IPS-NIHi11 (cell line): ENCODE measurements at regions not wholly inside any gene's neighbourhood (a gene's known extent, or its start where the extent isn't known, plus 50 kb on each side); places are given as distances from the start of the nearest gene placed in this dataset.
"Not testable (repeated sequence)": the region's sequence is repeated elsewhere in the genome, so short reads cannot be mapped to it uniquely, and the experiment has no call there.

Experiments used
- DNase-seq: peaks from one replicate; pipeline ENCODE4 v3.0.0; 2012; ENCODE audit warnings: mixed read lengths, low spot score

DNA sequence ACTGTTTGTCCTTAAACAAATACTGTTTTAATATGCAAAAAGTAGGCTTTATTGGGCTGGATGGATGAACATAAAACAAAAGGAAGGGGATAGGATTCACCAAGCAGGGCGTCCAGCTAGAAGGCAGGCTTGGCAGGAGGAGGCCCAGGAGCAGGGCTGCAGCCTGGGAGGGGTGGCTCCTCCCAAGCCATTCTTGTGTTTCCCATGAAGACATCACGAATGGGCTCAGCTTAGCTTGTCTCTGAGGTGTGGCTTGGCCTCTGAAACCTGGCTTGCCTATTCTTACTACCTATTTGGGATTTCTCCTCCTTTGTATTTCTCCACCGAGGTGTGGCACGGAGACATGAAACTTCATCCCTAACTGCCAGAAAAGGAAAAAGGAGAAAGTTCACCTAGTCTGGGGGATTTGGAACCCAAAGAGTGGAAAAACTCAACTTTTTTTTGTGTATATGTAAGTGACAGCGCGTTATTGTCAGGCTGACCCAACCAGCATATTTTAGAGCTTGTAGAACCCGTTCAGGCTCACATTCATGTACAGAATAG, 481.9 kb upstream of the SPRED2 start:
- peak; percentile 58 for DNase-seq

DNA sequence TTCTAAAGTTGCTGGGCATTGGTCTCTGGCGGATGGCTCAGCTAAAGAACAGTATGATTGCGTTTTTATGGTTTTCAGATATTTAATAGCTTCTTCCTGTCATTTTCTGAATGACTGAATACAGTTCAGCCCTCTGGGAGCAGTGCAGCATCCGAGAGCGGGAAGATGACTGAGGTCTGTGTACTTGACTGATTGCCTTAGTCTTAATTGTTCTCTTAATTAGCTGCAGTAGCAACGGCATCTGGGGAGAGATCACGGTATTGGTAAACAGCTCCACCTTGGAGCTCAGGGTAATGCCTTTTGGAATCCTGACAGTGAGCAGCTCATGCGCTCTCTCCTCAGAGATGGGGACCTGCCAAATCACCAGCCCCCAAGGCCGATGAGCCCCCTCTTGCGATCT, 481.4 kb upstream of the SPRED2 start:
- DNase-seq, result no peak

DNA sequence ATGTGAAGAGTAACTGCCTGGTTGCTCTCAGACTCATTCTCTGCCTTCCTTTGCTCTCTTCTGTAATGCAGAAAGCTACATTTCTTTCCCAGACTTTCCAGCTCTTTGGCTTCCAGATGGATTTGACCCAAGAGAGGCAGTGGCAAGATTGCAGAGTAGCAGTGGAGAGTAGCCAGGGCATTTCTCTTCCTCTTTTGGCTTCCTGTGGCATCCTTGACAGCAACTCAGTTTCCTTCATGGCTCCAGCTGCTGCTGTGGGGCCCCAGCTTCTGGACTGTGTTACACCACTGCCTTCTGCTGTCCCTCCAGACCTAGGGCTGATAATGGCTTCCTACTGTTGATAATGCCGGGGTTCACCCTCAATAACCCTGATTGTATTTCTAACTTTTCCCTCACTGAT, 469.4 kb upstream of the SPRED2 start:
- DNase-seq, result no peak

DNA sequence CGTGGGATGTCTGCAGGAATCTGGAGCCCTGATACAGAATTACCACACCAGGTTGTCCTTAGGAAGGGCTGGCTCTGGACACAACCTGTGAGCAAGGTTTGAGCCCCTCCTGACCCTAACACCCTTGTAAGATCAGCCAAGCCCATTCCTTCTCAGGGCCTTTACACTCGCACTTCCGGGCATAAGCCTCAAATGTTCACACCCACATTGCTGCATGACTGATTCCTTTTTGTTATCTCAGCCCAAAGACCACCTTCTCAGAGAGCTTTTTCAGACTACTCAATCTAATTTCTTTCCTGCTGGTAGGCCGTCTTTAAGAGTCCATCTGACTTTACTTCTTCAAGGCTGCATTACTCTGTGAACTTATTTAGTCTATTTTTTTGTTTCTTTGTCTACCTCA, 464.0 kb upstream of the SPRED2 start:
- no peak for DNase-seq

DNA sequence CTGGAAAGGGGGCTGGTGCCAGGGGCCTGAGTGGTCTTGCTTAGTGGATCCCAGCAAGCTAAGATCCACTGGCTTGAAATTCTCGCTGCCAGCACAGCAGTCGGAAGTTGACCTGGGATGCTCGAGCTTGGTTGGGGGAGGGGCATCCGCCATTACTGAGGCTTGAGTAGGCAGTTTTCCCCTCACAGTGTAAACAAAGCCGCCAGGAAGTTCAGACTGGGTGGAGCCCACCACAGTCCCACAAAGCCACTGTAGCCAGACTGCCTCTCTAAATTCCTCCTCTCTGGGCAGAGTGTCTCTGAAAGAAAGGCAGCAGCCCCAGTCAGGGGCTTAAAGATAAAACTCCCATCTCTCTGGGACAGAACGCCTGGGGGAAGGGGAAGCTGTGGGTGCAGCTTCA, 457.7 kb upstream of the SPRED2 start:
- DNase-seq, result not testable (repeated sequence)

DNA sequence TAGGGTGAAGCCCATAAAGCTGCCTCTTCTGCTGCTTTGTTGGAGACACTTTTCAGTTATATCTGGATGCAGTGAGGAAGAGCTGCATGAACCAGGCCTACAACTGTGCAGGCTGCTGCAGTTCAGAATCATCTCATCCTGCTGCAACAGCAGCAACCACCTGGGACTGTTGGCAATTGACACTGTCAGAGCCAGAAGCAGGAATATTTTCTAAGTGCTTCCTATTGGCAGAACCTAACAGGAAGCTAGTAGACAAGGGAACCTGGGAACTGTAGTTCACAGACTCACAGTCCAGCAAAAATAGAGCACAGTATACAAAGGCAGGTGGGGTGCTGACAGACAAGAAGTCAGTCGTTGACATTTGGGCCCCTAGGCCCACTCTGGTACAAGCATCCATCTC, 452.9 kb upstream of the SPRED2 start:
- DNase-seq, result peak; percentile 32

DNA sequence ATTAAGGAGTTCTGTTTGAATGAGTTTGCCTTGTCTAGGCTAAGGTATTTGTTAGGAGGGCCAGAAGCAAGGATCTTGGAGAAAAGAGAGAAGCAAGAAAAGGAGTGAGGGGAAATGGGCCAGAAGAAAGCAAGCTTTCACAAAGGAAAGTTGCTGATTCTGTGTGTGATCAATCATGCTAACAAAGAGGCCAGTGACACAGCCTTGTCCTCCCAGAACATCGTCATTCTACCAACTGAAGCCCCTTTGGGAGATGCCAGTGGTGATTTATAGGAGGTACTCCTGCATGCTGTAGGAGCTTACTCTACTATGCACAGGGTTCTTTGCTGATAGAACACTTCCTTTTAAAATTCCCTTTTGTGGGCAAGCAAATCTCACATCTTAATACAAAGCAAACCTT, 449.2 kb upstream of the SPRED2 start:
- no peak for DNase-seq

DNA sequence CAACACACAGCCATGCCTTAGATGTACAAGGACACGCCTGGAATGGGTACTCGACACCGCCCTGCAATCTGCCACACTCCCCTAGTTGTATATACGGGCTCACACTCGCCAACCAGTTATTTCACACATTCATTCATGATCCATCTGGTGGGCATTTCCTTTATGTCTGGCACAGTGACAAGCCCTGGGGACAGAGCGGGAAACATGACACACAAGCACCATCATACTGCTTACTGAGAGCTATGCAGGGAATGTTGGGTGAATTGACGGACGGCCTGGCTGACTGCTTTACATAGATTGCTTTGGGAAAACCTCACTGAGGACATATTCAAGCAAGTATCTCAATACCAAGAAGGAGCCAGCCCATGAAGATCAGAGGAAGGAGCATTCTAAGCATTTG, 448.0 kb upstream of the SPRED2 start:
- DNase-seq, result no peak

DNA sequence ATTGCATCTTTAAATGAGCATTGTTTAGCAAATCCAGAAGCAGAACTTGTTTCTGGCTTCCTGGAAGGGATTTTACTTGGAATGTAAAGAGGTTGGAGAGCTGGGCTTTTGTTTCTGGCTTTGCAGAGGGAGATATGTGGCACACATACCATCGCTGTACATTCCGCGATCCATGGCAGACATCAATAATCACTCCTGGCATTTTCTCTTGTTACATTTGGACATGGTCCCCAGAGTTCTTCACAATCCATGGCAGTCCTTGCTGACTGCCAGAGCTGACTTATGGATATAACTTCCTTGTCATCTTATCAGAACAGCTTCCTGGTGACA, 445.6 kb upstream of the SPRED2 start:
- no peak for DNase-seq

DNA sequence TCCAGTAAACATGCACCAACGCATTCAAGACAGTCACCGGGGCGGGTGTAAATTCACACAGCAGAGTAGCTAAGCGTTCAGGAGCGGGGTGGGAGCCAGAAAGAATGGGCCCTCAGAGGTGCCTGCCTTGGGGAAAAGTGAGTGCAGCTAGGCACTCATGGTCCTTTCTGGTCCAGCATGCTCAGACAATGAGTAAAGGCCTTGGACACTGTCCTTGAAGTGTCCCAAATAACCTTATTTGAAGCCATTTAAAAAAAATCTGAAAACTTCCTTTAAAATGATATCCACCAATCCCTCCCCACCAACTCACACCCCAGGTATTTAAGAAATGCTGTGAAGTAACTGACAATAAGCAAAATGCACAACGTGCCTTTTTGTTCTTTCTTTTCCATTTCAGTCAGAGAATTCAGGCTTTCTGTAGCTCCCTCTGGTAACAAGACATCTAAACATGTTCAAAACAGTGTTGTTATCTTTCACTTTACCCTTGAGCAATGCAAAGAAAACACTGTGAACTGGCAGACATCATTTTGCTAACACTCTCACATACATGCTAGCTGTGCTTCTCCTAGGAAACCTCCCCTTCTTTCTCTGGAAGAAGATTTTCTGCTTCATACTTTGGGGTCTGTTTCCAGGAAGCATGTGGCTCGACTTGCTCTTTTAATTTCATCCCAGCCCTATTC, 445.1 kb upstream of the SPRED2 start:
- DNase-seq, result no peak

DNA sequence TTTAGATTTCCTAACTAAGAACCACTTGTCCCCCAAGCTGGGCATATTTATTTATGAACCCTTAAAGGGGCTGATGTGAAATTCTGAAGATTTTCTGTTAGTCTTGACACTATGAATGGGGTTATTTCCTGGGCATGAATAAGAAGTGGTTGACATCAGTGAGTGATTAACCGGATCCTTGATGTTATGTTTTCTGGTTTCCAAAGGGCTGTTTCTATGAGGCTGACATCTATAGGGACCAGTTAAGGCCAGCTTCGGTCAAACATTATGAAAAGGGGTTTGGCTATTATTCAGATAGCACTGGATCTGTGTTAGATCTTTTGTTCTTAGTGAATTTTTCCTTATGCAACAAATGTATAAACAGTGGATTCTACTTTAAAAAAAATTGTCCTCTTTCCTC, 443.7 kb upstream of the SPRED2 start:
- DNase-seq, result no peak

DNA sequence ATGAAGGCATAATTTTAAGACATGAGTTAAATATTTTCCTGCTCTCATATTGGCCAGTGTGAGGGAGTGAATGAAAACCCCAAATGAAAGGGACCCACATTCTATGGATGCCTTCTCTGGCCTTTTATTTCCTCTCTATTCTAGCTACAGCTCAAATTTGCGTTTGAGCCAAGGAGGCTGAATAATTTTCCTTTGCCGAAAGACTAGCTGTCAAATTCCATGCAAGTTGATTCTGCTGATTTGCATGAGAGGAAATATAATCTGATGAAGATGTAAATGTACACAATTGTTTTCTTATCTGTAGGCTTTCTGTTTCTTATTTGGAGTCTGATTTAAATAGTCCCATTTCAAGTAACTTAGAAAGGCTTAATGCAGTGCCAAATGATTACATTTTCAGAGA, 438.4 kb upstream of the SPRED2 start:
- DNase-seq, result no peak

DNA sequence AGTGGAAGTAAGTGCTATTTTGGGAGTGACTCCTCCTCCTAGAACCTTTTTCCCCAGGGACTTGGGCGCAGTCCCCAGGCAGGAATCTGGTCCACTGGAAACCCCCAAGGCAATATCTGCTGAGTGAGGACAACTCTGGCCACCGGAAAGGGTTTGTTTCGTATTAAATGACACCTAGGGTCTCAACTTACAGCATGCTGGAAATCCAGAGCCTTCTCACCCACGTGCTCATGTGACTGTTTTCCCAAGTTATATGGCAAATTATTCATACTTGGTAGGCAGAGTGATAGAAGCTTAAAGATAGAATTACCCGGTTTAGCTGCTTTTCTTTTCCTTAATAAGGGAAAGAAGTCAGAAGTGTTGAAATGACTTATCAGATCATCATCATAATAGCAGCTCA, 436.9 kb upstream of the SPRED2 start:
- no peak for DNase-seq

DNA sequence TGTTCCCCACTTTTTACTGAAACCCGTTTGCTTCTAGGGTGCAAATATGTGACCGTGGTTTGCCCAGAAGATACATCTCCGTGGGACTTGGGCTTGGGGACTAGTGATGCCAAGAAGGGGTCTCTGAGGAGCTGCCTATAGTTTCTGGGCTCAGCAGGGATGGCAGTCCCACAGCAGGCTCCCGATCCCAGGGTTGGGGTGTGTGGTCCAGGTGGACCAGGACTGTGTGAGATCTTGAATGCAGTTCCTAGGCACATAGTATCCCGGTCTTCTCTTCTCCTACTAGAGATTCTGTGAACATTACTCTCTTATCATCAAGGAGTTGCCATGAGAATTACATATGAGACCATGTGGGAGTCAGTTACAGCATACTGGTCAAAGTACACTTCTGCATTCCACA, 435.8 kb upstream of the SPRED2 start:
- no peak for DNase-seq

DNA sequence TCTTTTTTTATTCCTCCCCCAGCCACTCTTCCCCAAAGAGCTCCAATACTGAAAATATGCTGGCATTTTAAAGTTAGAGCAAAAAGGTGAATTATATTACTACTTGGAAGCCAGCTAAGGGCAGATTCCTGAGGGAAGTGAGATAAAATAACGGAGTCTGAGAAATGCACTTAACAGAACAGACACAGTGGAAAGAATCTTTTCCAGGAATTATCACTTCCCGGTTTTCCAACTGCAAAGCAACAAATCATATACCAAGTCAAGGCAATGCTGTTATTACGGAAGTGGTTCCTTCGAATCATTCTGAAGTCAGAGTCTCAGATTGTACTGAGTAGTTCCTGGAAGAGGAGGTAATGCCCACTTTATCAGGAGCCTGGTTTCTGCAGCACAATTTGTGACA, 435.0 kb upstream of the SPRED2 start:
- no peak for DNase-seq

DNA sequence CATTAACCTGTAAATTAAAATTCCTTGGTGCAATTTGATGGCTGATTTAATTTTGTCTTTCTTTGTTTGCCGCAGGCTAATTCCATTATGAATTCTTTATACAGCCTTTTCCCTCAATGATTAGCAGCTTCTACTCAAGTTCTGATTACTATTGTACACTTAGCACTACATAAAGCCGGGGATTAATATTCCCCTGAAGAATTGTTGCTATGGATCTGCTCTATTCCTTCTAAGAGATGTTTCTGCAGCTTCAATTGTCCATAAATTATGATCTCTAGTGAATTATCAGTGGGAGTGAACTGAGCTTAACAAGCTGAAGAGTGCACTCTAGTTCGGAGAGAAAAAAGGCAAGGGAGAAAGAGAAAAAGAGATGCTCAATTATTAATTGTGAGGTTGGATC, 433.7 kb upstream of the SPRED2 start:
- no peak for DNase-seq

DNA sequence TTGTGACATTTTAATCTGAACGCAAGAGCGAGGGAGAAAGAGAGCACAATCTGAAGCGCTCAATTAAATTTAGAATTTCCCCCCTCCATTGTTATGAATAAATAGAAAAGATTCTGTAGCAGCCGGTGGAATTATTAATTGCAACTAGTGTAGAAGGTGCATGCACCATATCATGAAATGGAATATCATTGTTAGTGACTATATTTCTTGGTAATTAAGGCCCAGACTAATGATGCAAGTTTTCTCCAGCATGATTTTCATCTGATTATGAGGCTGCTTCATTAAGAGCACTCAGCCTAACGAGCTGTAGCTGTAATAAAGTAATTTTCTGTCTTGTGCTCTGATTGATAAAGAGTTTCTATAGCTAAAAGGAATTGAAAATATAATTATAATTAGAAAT, 432.2 kb upstream of the SPRED2 start:
- no peak for DNase-seq

DNA sequence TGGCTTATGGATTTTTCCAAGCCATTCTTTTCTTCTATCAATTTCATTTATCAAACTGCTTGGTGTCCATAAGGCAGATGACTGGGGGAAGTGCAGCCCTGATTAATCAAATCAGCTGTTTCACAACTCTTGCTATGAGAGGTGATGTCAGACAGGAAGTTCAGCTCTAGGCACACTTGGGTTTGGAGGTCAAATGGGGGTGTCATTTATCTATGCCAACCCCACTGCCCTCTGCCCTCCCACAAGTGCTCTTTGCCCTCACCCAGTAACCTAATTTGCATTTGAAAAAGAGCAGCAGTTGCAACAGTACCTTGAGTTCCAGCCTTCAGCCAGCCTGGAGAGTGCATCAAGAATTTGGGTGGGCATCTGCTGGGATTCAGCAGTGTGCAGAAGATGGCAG, 431.3 kb upstream of the SPRED2 start:
- DNase-seq, result no peak

DNA sequence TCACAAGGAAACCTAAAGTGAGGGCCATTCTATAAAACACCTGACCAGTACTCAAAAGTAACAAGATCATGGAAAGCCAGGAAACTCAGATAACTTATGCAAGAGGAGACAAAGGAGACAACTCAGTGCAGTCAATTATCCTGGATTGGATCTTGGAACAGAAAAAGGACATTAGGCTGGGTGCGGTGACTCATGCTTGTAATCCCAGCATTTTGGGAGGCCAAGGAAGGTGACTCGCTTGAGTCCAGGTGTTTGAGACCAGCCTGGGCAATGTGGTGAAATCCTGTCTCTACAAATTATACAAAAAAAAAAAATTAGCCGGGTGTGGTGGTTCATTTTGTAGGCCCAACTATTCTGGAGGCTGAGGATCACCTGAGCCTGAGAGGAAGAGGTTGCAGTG, 424.5 kb upstream of the SPRED2 start:
- DNase-seq, result no peak

DNA sequence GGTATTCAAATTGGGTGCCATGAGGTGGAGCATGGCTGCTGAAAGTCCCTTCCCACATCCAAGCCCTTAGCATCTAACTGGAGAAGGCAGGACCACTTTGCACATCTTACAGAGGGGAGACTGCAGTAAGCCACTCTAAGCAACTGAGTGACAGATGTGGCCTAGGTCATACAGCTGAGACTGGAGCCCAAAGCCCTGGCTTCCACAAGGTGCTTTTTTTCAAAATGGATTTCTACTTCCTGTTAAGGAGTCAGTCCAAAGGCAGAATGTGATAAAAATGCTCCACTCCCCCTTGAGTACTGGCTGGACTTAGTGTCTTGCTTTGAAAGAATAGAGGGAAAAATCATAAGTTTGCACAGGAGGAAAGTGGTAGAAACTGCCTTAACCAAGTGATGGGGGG, 424.0 kb upstream of the SPRED2 start:
- no peak for DNase-seq

DNA sequence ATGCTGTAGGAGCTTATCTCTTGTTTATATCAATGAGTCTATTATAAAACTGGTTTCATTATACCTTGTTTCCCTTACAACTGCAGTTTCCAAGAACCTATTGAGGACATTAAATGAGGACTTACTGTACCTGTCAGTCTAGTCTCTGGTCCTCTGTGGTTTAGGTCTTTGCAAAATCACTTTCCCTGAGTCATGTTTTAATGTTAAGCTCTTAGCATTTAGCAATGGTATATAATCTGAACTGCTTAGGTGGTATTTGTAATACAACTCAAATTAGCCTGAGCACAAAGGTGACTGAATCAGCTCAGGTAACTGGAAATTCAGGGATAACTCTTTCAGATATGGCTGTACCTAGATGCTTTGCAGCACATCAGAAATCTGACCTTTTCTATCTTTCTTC, 418.3 kb upstream of the SPRED2 start:
- DNase-seq, result no peak

DNA sequence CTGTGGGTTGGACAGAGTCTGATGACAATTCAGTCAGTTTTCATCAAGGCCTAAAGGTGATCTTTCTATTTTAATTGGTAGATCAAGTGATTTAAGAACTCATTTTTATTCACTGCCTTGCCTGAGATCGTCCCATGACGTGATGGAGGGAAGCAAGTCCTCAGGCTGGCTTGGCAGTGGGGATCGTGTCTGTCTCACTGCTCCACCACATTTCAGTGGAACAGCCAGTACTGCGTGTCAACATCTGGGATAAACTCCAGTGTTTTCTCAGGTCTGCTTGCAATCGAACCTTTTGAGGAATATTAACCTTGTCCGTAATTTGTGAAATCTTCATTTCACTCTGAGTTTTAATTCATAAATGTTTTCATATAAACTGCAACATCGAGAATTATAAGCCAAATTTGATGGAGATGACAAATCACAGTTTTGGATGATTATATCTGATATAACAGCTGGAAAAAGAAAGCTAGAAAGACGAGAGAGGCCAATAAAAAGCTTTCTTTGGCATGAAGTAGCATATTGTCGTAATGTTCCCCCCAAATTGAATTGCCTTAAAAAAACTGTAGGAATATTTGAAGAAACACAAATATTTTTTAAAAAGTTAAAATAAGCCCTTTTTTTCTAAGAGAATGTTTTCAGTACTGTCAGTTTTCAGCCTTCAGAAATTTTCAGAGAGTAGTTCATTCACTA, 414.7 kb upstream of the SPRED2 start:
- no peak for DNase-seq

DNA sequence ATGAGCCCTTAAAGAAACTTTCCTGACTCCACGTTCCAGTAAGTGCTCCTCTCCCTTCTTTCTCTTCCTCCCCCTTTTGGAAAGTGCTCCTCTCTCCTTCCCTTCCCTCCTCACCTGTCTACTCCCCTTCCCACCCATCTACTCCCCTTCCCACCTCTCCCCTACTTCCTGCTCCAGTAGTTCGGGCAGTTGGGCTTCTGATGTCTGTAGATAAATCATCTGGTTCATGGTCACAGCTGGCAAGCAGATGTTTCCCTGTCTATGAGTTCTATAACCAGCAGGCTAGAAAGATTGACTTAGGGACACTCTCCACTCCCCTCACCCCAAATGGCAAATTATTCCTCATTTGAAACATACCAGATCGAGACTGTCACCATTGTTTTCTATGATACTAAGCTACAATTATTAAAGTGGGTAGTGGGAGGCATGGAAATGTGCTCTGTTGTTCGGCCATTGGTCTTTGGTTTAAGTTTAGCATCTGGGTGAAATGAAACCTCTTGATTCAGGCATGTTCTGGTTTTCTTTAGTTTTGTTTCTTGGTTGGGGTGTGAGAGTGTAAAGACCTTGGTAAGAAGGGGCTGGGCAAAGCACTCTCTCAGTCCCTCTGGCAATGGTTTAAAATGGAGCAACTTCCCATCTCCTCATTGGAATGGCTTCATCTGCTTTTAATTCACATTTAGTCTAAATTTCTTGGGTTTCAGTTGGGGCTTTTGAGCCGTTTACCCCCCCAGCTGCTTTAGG, 413.2 kb upstream of the SPRED2 start:
- DNase-seq, result no peak
